GM12892 (cell line): ENCODE measurements at regions not wholly inside any gene's neighbourhood (a gene's known extent, or its start where the extent isn't known, plus 50 kb on each side); places are given as distances from the start of the nearest gene placed in this dataset.

Experiments
- POLR2A ChIP-seq: IDR thresholded peaks from 2 replicates; pipeline ENCODE4 v1.6.1; 2011; ENCODE audit warnings: low read depth, low read length, control low read depth
- POLR2AphosphoS5 ChIP-seq: IDR thresholded peaks from 2 replicates; pipeline ENCODE4 v1.6.1; 2011; ENCODE audit warnings: low read depth, low read length, control low read depth
- TAF1 ChIP-seq: IDR thresholded peaks from 2 replicates; pipeline ENCODE4 v1.6.1; 2011; ENCODE audit warnings: low read depth, mild to moderate bottlenecking, control low read depth, low read length, borderline replicate concordance

- TF ChIP-seq POLR2A, result no peak
- TF ChIP-seq POLR2AphosphoS5, result no peak
- no peak for TF ChIP-seq TAF1
Observed at GRCh38 chr1:58893257-58893869, 109.5 kb upstream of the JUN start.
